ENCODE measurements at regions not wholly inside any gene's neighbourhood (a gene's known extent, or its start where the extent isn't known, plus 50 kb on each side); places are given as distances from the start of the nearest gene placed in this dataset.

GRCh38 chr3:87710028-87710427, 348.8 kb downstream of the CGGBP1 start:
- Mint-ChIP-seq H3K4me3 (ENCODE audit: unreplicated experiment) (no peak overlapping the region), H3K27me3 (ENCODE audit: unreplicated experiment) (no peaks in the 10 kb centered on the region), H3K27ac (ENCODE audit: unreplicated experiment) (no peak overlapping the region), H3K9me3 (ENCODE audit: unreplicated experiment) (no peaks in the 10 kb centered on the region), H3K4me1 (ENCODE audit: unreplicated experiment) (no peaks in the 10 kb centered on the region), H3K36me3 (ENCODE audit: low read depth, unreplicated experiment) (peaks cover 4% of the 10 kb centered on the region)
- TF ChIP-seq CTCF (IDR thresholded peaks at IDR 0.05; ENCODE audit: unreplicated experiment), result no peak
- DNase-seq (ENCODE audit: low spot score), result no peak

GRCh38 chr3:87706176-87706575, 352.6 kb downstream of the CGGBP1 start:
- no peak overlapping the region for H3K27ac Mint-ChIP-seq (ENCODE audit: unreplicated experiment)
- H3K27me3 Mint-ChIP-seq (ENCODE audit: unreplicated experiment), result no peaks in the 10 kb centered on the region
- H3K36me3 Mint-ChIP-seq (ENCODE audit: low read depth, unreplicated experiment), result peaks cover 4% of the 10 kb centered on the region
- H3K4me1 Mint-ChIP-seq (ENCODE audit: unreplicated experiment), result no peaks in the 10 kb centered on the region
- H3K9me3 Mint-ChIP-seq (ENCODE audit: unreplicated experiment), result no peaks in the 10 kb centered on the region
- TF ChIP-seq CTCF (IDR thresholded peaks at IDR 0.05; ENCODE audit: unreplicated experiment), result no peak
- DNase-seq (ENCODE audit: low spot score), result no peak
- H3K4me3 Mint-ChIP-seq (ENCODE audit: unreplicated experiment), result no peak overlapping the region

- H3K4me3 Mint-ChIP-seq (ENCODE audit: unreplicated experiment), result no peak overlapping the region
- no peak overlapping the region for H3K27ac Mint-ChIP-seq (ENCODE audit: unreplicated experiment)
- no peaks in the 10 kb centered on the region for H3K36me3 Mint-ChIP-seq (ENCODE audit: low read depth, unreplicated experiment)
- no peaks in the 10 kb centered on the region for H3K27me3 Mint-ChIP-seq (ENCODE audit: unreplicated experiment)
- no peaks in the 10 kb centered on the region for H3K4me1 Mint-ChIP-seq (ENCODE audit: unreplicated experiment)
- DNase-seq (ENCODE audit: low spot score), result no peak
- H3K9me3 Mint-ChIP-seq (ENCODE audit: unreplicated experiment), result no peaks in the 10 kb centered on the region
- no peak for TF ChIP-seq CTCF (IDR thresholded peaks at IDR 0.05; ENCODE audit: unreplicated experiment)
Measured at GRCh38 chr3:87702600-87702999, 356.2 kb downstream of the CGGBP1 start.

- no peak overlapping the region for H3K27ac Mint-ChIP-seq (ENCODE audit: unreplicated experiment)
- H3K9me3 Mint-ChIP-seq (ENCODE audit: unreplicated experiment), result no peaks in the 10 kb centered on the region
- no peak for DNase-seq (ENCODE audit: low spot score)
Measured at GRCh38 chr3:87696124-87697013, 362.4 kb downstream of the CGGBP1 start.

More at GRCh38 chr3:87696124-87697013, 362.4 kb downstream of the CGGBP1 start:
- TF ChIP-seq CTCF (IDR thresholded peaks at IDR 0.05; ENCODE audit: unreplicated experiment), result no peak
- no peaks in the 10 kb centered on the region for H3K27me3 Mint-ChIP-seq (ENCODE audit: unreplicated experiment)
- no peaks in the 10 kb centered on the region for H3K4me1 Mint-ChIP-seq (ENCODE audit: unreplicated experiment)
- no peaks in the 10 kb centered on the region for H3K36me3 Mint-ChIP-seq (ENCODE audit: low read depth, unreplicated experiment)
- no peak overlapping the region for H3K4me3 Mint-ChIP-seq (ENCODE audit: unreplicated experiment)

Measured in endothelial cell (in vitro differentiated cells).